Keratinocyte (primary cell): ENCODE measurements at regions not wholly inside any gene's neighbourhood (a gene's known extent, or its start where the extent isn't known, plus 50 kb on each side); places are given as distances from the start of the nearest gene placed in this dataset.

Experiments used
- CTCF ChIP-seq, 3 experiments: IDR thresholded peaks in 1 of 3; conservative IDR thresholded peaks in 1 of 3; optimal IDR thresholded peaks in 1 of 3; 2 replicates in 2 of 3; 3 replicates in 1 of 3; pipeline versions ENCODE3 to v1.5.1; 2011; ENCODE audit warnings: low read length in 3 of 3, mild to moderate bottlenecking in 3 of 3, moderate library complexity in 2 of 3, control low read depth in 1 of 3, inconsistent platforms in 1 of 3; ENCODE audit not compliant: insufficient read depth in 2 of 3; ENCODE audit errors: extremely low read depth in 1 of 3
- EZH2 ChIP-seq: IDR thresholded peaks from one replicate; pipeline ENCODE4 v1.6.1; 2012; ENCODE audit warnings: inconsistent platforms, mild to moderate bottlenecking, low read length, moderate library complexity

- TF ChIP-seq CTCF (optimal IDR thresholded peaks at IDR 0.05 in 1 of 3, IDR thresholded peaks at IDR 0.05 in 1 of 3, conservative IDR thresholded peaks at IDR 0.05 in 1 of 3; ENCODE audit: extremely low read depth in 1 of 3, insufficient read depth in 2 of 3, low read length in 3 of 3) (no peak), EZH2 (no peak)
Observed at GRCh38 chr2:107148496-107148895, 262.5 kb upstream of the ST6GAL2 start.
